GM18873 (cell line): ENCODE measurements at regions not wholly inside any gene's neighbourhood (a gene's known extent, or its start where the extent isn't known, plus 50 kb on each side); places are given as distances from the start of the nearest gene placed in this dataset.
A peak's percentile ranks its signal among the peaks of the same experiment; 100 is the strongest.
"Not testable (repeated sequence)": the region's sequence is repeated elsewhere in the genome, so short reads cannot be mapped to it uniquely, and the experiment has no call there.

Source experiments
- ATAC-seq: cut with Tn5 transposase; IDR thresholded peaks from one replicate; pipeline ENCODE4 v1.9.1; 2021; ENCODE audit warnings: mild to moderate bottlenecking, moderate library complexity, moderate number of reproducible peaks; ENCODE audit not compliant: unreplicated experiment, low FRiP score

DNA sequence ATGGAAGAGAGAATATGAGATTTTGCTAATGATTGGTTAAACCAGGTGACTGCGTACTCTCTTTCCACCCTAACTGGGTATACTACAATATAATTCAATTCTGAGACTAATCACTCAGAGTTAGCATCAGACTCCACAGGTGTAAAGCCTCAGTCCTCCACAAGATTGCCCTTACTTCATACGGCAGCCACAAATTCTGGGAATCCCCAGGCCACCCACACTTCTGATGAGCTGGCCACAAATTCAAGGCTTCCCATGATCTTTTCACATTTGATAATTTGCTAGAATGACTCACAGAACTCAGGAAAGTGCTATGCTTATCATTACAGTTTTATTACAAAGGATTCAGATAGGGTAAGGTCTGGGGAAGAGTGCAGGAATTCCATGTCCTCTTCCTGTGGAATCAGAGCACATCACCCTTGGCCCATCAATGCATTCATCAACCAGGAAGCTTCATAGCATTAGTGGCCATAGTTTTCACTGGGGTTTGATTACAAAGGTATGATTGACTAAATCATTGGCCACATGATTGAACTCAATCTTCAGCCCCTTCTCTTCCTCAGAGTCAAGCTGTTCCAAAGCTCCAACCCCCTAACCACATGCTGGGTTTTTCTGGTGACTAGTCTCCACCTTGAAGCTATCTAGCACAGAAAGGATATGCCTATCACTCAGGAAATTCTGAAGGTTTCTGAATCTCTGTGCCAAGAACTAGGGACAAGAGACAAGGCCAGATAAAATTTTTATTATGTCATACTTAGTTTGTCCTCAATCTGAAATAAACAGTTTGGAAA lies 131.7 kb downstream of the HHIPL2 start:
- ATAC-seq, result no peak

DNA sequence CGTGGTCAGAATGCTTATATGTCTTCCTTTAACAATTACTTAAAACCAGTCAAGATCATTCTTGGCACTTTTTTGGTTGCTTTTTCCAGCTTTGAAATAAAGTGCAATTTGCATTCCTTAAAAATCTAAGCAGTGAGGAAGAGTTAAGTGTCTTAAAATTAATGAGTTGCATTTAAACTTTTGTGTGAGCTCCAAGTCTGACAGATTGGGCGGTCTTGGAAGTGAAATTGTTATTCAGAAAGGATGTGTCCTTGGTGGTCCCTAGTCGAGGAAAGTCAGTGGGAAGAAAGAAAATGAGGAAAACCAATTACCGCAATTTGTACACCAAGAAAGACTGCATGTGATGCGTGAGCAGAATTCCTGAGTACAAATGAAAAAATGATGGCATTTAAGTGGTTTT lies 132.5 kb downstream of the HHIPL2 start:
- ATAC-seq, result no peak

DNA sequence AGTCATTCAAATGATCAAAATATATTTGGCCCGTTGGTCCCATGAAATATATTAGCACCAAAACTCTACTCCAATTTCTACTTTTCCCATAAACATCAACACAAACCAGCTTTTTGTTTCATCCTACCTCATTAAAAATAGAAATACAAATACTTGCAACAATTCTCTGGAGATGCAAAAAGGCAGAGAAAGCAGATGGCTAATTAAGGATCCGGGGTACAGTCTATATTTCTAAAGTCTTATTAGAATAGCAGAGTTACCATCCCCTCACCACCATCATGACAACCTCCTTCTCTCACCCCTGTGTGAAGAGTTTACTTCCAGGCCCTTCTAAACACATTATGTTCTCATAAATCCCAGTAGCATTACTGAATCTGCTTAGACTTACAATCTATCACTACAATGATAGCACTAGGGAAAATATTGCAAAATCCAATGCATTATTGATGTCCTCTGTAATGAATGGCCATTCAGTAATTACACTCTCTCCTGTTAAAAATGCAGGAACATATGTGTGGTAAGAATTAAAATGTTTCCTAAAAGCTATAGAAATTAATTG lies 133.8 kb downstream of the HHIPL2 start:
- no peak for ATAC-seq

DNA sequence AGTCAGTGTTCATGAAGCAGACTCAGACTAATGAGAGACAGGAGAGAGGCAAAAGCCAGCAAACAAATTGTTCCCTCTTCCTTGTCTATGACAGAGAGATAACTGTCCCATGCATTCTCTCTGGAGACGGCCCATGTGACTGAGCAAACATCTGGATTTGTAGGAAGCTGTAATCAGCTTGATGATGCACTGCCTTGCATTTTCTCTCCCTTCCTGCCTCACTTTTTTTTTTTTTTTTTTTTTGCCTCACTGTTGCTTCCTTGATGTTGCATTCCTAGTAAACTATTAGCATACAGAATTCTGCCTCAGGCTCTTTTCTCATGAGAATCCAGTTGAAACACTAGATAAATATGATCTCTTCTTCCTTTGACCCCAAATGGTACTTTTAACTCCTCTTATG lies 134.5 kb downstream of the HHIPL2 start:
- ATAC-seq, result no peak

DNA sequence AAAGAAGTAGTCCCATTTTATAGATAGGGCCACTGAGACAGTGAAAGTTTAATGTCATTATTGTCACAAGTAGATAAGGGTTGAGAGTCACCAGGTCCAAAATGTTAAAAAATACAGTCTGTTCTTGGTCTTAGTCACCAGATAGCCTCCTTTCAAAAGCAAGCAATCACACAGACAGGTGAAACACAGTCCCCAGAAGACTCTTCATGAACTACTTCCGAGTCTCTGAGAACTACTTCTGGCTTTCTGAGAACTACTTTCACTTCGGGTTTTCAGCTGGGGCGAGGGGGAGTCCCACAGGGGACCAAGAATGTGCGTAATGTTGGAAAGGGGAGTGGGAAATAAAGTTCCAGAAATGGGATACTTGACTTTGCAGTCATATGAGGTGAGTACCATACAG lies 143.2 kb downstream of the HHIPL2 start:
- peak; percentile 68 for ATAC-seq

DNA sequence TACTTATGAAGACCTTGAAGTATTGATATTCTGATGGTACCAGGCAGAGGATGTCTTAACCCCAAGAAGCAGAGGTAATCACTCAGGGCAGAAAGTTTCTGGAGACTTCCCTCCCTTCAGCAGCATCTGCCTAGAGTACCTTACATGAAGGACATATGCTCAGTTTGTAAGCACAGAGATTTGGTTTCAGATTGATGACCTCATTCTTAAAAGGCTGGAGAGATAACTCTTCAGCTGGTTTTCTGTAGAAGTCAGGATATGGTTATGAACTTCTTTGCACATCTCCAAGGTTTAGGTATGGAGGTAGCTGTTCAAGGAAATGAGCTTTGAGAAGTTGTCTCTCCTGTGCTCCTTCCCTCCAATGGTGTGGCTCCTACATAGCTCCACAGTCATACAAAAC lies 148.7 kb downstream of the HHIPL2 start:
- ATAC-seq, result no peak

DNA sequence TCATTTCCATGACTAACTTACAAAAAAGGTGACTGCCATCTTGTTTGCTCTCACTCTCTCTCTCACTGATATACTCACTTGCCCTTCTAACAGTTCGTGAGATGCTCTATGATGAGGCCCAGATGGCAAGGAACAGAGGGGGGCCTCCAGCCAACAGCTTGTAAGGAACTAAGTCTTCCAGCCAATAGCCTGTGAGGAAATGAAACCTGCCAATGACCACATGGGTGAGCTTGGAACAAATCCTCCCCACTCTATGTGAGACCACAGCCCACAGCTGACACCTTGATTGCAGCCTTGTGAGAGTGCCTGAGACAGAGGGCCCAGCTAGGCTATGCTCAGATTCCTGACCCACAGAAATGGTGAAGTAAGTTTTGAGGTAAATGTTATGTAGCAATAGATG lies 153.7 kb downstream of the HHIPL2 start:
- ATAC-seq, result no peak

DNA sequence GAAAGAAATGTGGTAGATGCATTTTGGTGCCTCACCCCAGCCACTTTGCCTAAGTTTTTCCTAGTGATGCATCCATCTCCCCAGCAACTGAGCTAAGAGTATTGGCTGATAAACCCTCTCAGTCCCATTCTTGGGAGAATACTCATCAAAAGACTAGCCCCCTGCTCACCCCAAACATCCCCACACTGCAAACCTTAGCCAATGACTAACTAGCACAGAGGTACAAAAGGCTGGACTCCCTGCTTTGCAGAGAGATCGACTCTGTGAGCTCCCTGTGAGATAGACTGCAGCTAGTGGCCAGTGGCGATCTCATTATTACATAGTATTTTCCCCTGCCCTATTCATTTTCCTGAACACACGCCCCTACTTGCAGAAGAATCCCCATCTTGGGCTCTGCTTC lies 155.3 kb downstream of the HHIPL2 start:
- ATAC-seq, result no peak

DNA sequence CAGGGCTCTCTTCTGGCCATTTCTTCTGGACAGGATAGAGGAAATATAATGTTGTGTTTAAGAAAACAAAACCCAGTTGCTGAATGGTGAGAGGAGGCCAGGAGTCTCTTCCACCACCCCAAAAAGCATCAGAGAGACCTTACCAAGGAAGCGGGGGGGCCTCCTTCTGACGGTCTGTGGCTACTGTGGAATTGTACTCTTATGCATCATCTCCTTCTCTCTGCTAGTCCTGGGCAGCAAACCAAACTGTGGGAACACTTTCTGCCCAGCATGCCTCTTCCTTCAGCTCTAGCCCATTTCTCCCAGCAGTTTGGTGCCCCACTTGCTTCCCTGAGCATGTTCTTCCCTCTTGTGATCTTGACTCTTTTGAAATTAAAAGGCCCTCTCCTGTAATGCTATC lies 157.7 kb downstream of the HHIPL2 start:
- no peak for ATAC-seq

DNA sequence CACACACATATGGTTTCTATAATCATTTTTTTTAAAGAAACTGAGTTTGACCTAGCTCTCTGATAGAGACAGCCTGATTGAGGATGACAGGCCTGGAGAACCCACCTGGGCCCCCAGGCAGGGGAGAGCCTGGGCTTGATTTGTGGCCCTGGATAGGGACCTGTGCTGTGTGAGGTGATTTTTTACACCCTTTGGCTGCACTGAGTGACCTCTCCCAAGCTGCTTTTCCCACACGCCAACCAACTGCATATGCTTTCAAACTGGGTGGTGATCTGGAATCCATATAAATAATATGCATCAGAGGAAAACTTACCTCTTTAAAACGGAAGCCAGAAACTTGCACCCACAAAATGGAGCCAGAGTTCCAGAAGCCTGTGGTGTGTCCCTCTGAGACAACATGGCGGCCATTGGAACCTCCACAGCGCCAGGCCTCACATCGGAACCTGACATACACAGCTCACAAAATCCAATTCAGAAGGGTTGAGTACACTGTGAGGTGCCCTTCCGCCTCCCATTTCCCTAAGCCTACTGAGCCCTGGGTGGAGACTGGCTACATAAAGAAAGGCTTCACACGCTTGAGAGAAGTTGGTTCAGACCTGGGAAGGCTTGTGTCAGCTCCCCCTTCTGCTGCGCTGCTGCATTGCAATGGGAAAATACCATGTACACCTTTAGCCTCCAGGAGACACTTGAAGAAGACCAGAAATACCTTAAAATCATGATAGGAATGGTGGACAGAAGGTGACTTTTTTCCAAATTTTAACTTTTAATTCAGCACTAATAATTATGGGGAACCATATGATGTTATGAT lies 160.7 kb downstream of the HHIPL2 start:
- ATAC-seq, result no peak

DNA sequence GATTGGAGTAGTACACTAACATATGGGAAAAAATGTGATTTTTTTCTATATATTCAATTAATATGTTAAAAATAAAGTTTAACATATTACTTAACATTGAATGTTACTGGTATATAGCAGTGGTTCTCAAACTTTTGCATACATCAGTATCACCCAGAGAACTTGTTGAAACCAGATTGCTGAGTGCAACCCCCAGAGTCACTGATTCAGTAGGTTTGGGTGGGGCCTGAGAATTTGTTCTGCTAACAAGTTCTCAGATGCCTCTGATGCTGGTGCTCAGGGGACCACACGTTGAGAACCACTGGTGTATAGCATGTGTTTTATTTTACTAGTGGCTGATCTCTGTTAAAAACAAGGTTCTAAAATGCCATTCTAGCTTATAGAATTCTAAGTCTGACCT lies 161.9 kb downstream of the HHIPL2 start:
- no peak for ATAC-seq

DNA sequence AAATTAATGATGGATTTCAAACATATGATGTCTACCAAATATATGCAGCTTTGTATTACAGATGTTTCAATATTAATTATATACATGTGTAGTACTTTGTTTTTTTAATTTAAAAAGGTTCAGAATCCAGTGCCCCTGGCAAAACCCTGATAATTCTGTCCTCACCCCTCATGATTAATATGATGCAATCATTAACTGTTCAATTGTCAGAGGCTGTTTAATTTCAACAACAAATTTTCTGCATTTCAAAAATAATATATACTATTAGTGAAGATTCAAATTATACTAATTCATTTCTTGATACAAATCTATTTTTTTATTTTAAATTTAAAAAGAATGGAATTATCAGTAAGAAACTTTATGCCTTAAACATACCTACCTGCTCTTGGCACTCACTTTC lies 162.6 kb downstream of the HHIPL2 start:
- ATAC-seq, result no peak

DNA sequence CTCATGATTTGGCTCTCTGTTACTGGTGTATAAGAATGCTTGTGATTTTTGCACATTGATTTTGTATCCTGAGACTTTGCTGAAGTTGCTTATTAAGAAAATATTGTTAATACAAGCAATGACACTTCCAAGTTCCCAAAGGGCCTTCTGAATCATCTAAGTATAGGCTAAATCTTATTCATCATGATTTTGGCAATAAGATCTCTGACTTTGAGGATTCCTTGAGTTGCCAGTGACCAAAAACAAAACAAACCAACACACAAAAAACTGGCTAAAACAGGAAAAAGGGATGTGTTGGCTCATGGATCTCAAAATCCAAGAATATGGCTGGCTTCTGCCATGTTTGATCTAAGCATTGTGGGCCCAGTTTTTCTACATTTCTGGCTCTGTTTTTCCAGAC lies 163.4 kb downstream of the HHIPL2 start:
- ATAC-seq, result no peak

DNA sequence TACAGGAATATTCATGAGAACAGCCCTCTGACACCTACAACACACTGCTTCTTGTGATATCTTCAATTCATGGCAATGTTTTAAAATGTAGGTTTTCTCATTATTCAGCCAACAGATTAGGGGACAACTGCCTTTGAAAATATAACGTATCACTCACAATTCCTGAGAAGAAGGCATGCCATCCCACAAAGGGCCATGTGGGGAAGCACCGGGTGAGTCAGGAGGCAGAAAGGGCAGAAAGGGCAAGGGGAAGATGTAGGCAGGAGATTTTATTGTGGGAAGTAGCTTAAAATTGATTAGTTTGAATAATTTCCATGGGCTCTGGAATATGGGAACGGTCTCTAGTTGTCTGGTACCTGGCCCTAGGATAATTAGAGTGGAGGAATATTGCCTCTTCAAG lies 165.7 kb downstream of the HHIPL2 start:
- no peak for ATAC-seq

DNA sequence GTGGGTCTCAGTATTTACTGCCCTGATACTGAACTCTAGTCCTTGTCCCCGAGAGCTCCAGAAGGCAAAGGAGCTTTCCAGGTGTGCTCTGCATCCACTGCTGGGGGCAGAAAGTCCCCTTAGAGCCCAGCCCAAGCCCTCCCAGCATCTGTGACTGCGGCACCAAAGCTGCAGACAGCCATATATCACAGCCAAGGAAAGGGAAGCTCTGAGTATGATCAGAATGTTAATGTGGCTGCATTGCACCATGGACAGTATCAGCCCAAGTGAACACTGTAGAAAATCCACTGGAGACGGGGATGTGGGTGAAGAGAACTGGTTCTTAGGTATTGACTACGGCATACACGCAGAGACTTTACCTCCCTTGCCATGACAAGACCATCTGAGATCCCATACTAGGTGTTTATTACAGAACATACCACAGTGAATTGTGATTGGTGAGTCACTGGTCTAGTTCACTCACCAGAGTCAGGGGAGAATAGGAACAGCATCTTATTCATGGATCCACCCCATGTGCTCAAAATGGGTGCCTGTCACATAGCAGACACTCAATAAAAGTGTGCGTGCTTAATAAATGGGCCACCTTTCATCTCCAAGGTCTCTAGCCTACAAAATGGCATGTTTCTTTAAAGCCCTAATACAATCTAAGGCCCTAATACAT lies 170.3 kb downstream of the HHIPL2 start:
- ATAC-seq, result no peak

DNA sequence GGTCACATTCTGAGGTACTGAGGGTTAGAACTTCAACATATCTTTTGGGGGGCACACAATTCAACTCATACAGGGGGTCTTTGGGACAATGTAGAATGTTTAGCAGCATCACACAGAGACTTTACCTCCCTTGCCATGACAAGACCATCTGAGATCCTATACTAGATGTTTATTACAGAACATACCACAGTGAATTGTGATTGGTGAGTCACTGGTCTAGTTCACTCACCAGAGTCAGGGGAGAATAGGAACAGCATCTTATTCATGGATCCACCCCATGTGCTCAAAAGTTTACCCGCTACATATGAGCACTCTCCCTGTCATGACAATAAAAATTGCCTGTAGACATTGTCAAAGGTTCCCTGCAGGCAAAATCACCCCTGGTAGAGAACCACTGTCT lies 171.1 kb downstream of the HHIPL2 start:
- ATAC-seq, result not testable (repeated sequence)

DNA sequence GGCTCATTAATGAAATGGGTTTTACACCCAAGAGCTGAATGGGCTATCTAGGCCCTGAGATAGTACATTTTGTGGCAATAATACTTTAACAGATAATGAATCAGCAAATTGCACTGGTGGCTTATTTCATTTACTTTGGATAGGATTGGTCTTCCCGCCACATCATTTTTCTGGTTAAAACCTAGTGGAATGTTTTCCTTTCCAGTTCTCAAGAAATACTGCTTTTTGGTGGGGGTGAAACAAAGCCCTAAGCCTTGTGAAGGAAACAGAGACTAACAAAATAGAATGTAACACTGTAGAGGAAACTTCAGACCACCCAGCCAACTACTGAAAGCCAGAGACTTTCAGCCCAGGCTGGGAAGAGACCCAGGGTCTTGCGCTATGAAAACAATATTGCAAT lies 172.2 kb downstream of the HHIPL2 start:
- ATAC-seq, result no peak

DNA sequence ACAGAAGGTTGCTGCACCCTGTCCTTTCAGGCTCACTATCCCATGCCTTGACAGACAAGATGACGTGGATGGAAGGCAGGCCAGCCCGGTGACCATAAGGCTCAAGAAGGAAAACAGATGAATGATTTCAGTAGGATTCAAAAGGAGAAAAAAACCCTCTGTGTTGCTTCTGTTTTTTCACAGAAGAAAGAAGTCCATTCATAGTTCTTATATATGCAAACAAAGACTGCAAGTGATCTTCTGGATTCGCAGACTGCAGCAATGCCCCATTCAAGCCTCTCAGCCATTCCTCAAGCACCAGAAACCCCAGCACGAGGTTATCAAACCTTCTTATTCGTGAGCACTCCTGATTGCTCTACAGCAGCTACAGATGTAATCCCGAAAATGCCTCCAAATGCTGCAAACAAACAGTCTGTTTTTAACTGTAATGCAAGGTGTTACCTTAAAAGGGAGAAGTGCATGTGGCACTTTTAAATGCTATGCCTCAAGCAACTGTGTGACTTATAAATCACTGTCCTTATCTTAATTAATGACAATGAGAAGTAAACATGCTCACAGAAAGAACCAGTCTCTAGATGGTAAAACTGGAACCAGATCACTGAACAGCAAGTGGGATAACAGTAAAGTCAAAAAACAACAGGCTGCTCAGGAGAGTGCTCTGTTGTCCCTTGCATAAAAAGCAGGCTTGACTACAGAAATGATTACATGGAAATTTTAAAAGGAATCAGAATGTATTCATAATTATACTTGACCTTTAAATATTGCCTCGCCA lies 173.9 kb downstream of the HHIPL2 start:
- no peak for ATAC-seq

DNA sequence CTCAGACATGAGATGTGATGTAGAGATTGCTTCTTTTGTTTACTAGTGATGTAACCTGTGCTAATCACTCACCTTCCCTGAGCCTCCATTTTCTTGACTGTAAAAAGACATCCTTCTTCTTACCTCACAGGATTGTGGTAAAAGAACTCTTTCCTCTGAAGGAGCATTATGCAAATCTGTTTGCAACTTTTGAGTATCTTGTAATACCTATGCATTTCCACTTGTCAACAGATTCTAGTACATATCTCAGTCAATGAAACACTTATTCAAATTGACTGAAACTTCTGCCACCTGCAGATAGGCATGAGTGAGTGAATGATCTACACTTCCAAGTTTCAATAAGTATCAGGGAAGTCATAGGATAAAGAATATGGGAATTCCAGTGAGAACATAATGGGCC lies 174.7 kb downstream of the HHIPL2 start:
- peak; percentile 83 for ATAC-seq

DNA sequence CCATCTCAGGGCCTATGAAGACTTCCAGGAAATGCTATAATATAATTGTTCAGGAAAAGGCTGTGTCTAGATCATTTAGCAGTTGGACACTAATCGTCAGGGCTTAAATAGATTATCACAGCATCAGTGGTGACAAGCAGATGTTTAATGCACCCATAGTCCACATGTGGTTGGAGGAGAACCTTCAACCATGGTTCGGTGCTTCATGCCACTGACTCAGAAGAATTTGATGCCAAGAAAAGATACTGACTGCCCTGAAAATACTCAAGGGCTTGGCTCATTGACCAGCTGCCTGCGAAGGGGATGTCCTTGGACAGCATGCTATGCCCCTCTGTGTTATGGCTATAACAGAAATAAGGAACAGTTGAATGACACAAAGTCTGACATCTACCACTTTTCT lies 175.7 kb downstream of the HHIPL2 start:
- no peak for ATAC-seq
